ENCODE measurements at regions not wholly inside any gene's neighbourhood (a gene's known extent, or its start where the extent isn't known, plus 50 kb on each side); places are given as distances from the start of the nearest gene placed in this dataset.
"Not testable (repeated sequence)": the region's sequence is repeated elsewhere in the genome, so short reads cannot be mapped to it uniquely, and the experiment has no call there.

- H3K27me3 ChIP-seq = no peaks in the 10 kb centered on the region
- H3K27ac ChIP-seq = no peak overlapping the region
- H3K9me3 ChIP-seq = no peaks in the 10 kb centered on the region
- no peak overlapping the region for H3K4me3 ChIP-seq
- TF ChIP-seq POLR2A (IDR thresholded peaks at IDR 0.05) (no peak), CTCF (IDR thresholded peaks at IDR 0.05) (no peak)
- no peak for DNase-seq
- no peaks in the 10 kb centered on the region for H3K36me3 ChIP-seq
- H3K4me1 ChIP-seq = peaks cover 0 to 5% (median 0%) of the 10 kb centered on the region in 4 donors
Measured at GRCh38 chr16:29314292-29314934, 92.1 kb downstream of the NPIPB11 start.

GRCh38 chr16:29313559-29314048, 92.9 kb downstream of the NPIPB11 start:
- H3K9me3 ChIP-seq = no peaks in the 10 kb centered on the region
- no peak for TF ChIP-seq CTCF (IDR thresholded peaks at IDR 0.05)
- no peak for TF ChIP-seq POLR2A (IDR thresholded peaks at IDR 0.05)
- peaks cover 0 to 5% (median 0%) of the 10 kb centered on the region in 4 donors for H3K4me1 ChIP-seq
- H3K27me3 ChIP-seq = no peaks in the 10 kb centered on the region
- no peak for DNase-seq
- H3K4me3 ChIP-seq = no peak overlapping the region
- H3K36me3 ChIP-seq = no peaks in the 10 kb centered on the region
- H3K27ac ChIP-seq = no peak overlapping the region

GRCh38 chr16:29312835-29313558, 93.5 kb downstream of the NPIPB11 start:
- no peak for DNase-seq
- TF ChIP-seq CTCF (IDR thresholded peaks at IDR 0.05) = no peak
- no peak for TF ChIP-seq POLR2A (IDR thresholded peaks at IDR 0.05)
- Histone ChIP-seq H3K27me3 (no peaks in the 10 kb centered on the region), H3K27ac (no peak overlapping the region), H3K4me1 (peaks cover 0 to 2% (median 0%) of the 10 kb centered on the region in 4 donors), H3K4me3 (no peak overlapping the region), H3K36me3 (no peaks in the 10 kb centered on the region), H3K9me3 (no peaks in the 10 kb centered on the region)

- H3K9me3 ChIP-seq, H3K27me3 ChIP-seq, DNase-seq, H3K4me3 ChIP-seq, H3K36me3 ChIP-seq, H3K27ac ChIP-seq, H3K4me1 ChIP-seq: not testable (repeated sequence)
Measured at GRCh38 chr16:29312345-29312675, 94.2 kb downstream of the NPIPB11 start.

GRCh38 chr16:29311461-29312344, 94.8 kb downstream of the NPIPB11 start:
- H3K27ac ChIP-seq = no peak overlapping the region
- DNase-seq = no peak
- no peaks in the 10 kb centered on the region for H3K9me3 ChIP-seq

More at GRCh38 chr16:29311461-29312344, 94.8 kb downstream of the NPIPB11 start:
- no peaks in the 10 kb centered on the region for H3K4me1 ChIP-seq
- no peak overlapping the region for H3K4me3 ChIP-seq
- no peaks in the 10 kb centered on the region for H3K27me3 ChIP-seq
- H3K36me3 ChIP-seq = no peaks in the 10 kb centered on the region
- TF ChIP-seq CTCF (IDR thresholded peaks at IDR 0.05) (no peak), POLR2A (IDR thresholded peaks at IDR 0.05) (no peak)
